HG02610 (cell line): ENCODE measurements at regions not wholly inside any gene's neighbourhood (a gene's known extent, or its start where the extent isn't known, plus 50 kb on each side); places are given as distances from the start of the nearest gene placed in this dataset.

ENCODE experiments used
- ATAC-seq: cut with Tn5 transposase; IDR thresholded peaks from one replicate; pipeline ENCODE4 v1.9.1; 2021; ENCODE audit warnings: mild to moderate bottlenecking, moderate library complexity; ENCODE audit not compliant: unreplicated experiment

- ATAC-seq, result no peak
Observed at GRCh38 chr17:63325808-63326207, 120.3 kb downstream of the CYB561 start.

- no peak for ATAC-seq
Observed at GRCh38 chr17:63329876-63330275, 116.2 kb downstream of the CYB561 start.

GRCh38 chr17:63331301-63332061 lies 114.6 kb downstream of the CYB561 start:
- ATAC-seq, result no peak

GRCh38 chr17:63332286-63332685 lies 113.8 kb downstream of the CYB561 start:
- no peak for ATAC-seq

- no peak for ATAC-seq
Observed at GRCh38 chr17:63333869-63334268, 112.2 kb downstream of the CYB561 start.

GRCh38 chr17:63335831-63336230 lies 110.3 kb downstream of the CYB561 start:
- no peak for ATAC-seq

- ATAC-seq, result no peak
Observed at GRCh38 chr17:63337579-63337978, 108.5 kb downstream of the CYB561 start.

- ATAC-seq, result no peak
Observed at GRCh38 chr17:63338272-63338671, 107.8 kb downstream of the CYB561 start.

- no peak for ATAC-seq
Observed at GRCh38 chr17:63341276-63341675, 104.8 kb downstream of the CYB561 start.

- ATAC-seq, result no peak
Observed at GRCh38 chr17:63344383-63344782, 101.7 kb downstream of the CYB561 start.

- no peak for ATAC-seq
Observed at GRCh38 chr17:63345611-63346010, 100.5 kb downstream of the CYB561 start.

- no peak for ATAC-seq
Observed at GRCh38 chr17:63347475-63347874, 98.6 kb downstream of the CYB561 start.

- ATAC-seq, result no peak
Observed at GRCh38 chr17:63349478-63350000, 96.6 kb downstream of the CYB561 start.

GRCh38 chr17:63350364-63350763 lies 95.7 kb downstream of the CYB561 start:
- no peak for ATAC-seq

- no peak for ATAC-seq
Observed at GRCh38 chr17:63354256-63354655, 91.8 kb downstream of the CYB561 start.

GRCh38 chr17:63356337-63356757 lies 89.8 kb downstream of the CYB561 start:
- no peak for ATAC-seq

GRCh38 chr17:63358111-63358839 lies 87.8 kb downstream of the CYB561 start:
- ATAC-seq, result no peak

GRCh38 chr17:63358956-63359355 lies 87.2 kb downstream of the CYB561 start:
- no peak for ATAC-seq

- no peak for ATAC-seq
Observed at GRCh38 chr17:63361182-63361581, 84.9 kb downstream of the CYB561 start.

- ATAC-seq, result no peak
Observed at GRCh38 chr17:63362115-63362514, 84.0 kb downstream of the CYB561 start.

- no peak for ATAC-seq
Observed at GRCh38 chr17:63364387-63364786, 81.7 kb downstream of the CYB561 start.

GRCh38 chr17:63364944-63365343 lies 81.2 kb downstream of the CYB561 start:
- no peak for ATAC-seq
